ENCODE measurements at regions not wholly inside any gene's neighbourhood (a gene's known extent, or its start where the extent isn't known, plus 50 kb on each side); places are given as distances from the start of the nearest gene placed in this dataset.

- H2AFZ ChIP-seq (ENCODE audit: low read depth, low read length): no peak overlapping the region
- no peak overlapping the region for H3K27ac ChIP-seq (ENCODE audit: low read length)
Measured at GRCh38 chr14:95426116-95426475, 90.4 kb downstream of the SYNE3 start.

DNA sequence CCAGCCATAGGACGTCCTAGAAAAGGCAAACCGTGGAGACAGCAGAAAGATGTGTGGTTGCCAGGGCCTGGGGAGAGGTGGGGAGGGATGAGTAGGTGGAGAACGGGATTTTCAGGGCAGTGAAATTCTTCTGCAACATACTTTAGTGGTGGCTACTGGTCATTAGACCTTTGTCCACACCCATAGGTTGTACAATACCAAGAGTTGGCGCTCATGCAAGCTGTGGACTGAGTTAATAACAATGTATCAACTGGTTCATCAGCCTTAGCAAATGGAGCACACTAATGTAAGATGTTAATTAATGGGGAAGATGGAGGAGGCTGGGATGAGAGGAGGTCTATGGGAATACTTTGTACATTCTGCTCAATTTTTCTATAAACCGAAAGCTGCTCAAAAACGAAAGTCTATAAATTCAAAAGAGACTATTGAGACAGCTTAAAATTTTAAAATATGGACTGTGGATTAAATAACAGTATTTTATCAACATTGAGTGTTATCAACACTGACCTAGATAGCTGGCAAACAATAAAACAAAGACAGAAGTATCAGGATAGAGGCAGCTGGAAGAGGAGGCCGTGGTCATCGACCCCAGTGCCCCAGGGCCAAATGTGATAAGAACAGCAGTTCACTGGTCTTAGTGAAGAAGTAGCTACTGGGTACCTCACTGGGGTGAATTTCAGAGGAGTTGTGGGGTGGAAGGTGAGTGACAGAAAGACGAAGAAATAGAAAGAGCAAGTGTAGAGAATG lies 90.9 kb downstream of the SYNE3 start:
- Histone ChIP-seq H3K27me3 (ENCODE audit: low read depth, low read length) (no peaks in the 10 kb centered on the region), H3K27ac (ENCODE audit: low read length) (no peak overlapping the region), H2AFZ (ENCODE audit: low read depth, low read length) (no peak overlapping the region), H3K4me2 (ENCODE audit: low read length) (no peak overlapping the region), H3K4me1 (ENCODE audit: low read length) (no peaks in the 10 kb centered on the region), H3K9ac (ENCODE audit: low read length) (no peak overlapping the region), H3K79me2 (ENCODE audit: low read length) (no peaks in the 10 kb centered on the region), H3K9me3 (ENCODE audit: insufficient read depth, low read length) (no peaks in the 10 kb centered on the region), H3K36me3 (replicated peaks; ENCODE audit: low read depth, low read length) (peaks cover 54% of the 10 kb centered on the region), H4K20me1 (ENCODE audit: insufficient read depth, low read length) (no peaks in the 10 kb centered on the region), H3K4me3 (ENCODE audit: low read length) (no peak overlapping the region)
- TF ChIP-seq CTCF (IDR thresholded peaks at IDR 0.05; ENCODE audit: low read depth, low read length) (no peak), EZH2phosphoT487 (IDR thresholded peaks at IDR 0.05; ENCODE audit: low read depth) (no peak)

More at GRCh38 chr14:95426116-95426475, 90.4 kb downstream of the SYNE3 start:
- H3K4me3 ChIP-seq (ENCODE audit: low read length): no peak overlapping the region
- no peak overlapping the region for H3K4me2 ChIP-seq (ENCODE audit: low read length)
- H3K36me3 ChIP-seq (replicated peaks; ENCODE audit: low read depth, low read length): peaks cover 57% of the 10 kb centered on the region
- H3K4me1 ChIP-seq (ENCODE audit: low read length): no peaks in the 10 kb centered on the region
- TF ChIP-seq CTCF (IDR thresholded peaks at IDR 0.05; ENCODE audit: low read depth, low read length) (no peak), EZH2phosphoT487 (IDR thresholded peaks at IDR 0.05; ENCODE audit: low read depth) (no peak)
- H3K9ac ChIP-seq (ENCODE audit: low read length): no peak overlapping the region
- H3K27me3 ChIP-seq (ENCODE audit: low read depth, low read length): no peaks in the 10 kb centered on the region
- no peaks in the 10 kb centered on the region for H4K20me1 ChIP-seq (ENCODE audit: insufficient read depth, low read length)
- H3K79me2 ChIP-seq (ENCODE audit: low read length): no peaks in the 10 kb centered on the region
- H3K9me3 ChIP-seq (ENCODE audit: insufficient read depth, low read length): no peaks in the 10 kb centered on the region

- H4K20me1 ChIP-seq (ENCODE audit: insufficient read depth, low read length): no peaks in the 10 kb centered on the region
- no peak overlapping the region for H2AFZ ChIP-seq (ENCODE audit: low read depth, low read length)
- no peaks in the 10 kb centered on the region for H3K9me3 ChIP-seq (ENCODE audit: insufficient read depth, low read length)
- H3K9ac ChIP-seq (ENCODE audit: low read length): no peak overlapping the region
- H3K79me2 ChIP-seq (ENCODE audit: low read length): no peaks in the 10 kb centered on the region
- H3K4me3 ChIP-seq (ENCODE audit: low read length): no peak overlapping the region
- H3K27me3 ChIP-seq (ENCODE audit: low read depth, low read length): no peaks in the 10 kb centered on the region
- no peak overlapping the region for H3K27ac ChIP-seq (ENCODE audit: low read length)
- no peaks in the 10 kb centered on the region for H3K4me1 ChIP-seq (ENCODE audit: low read length)
- no peak for TF ChIP-seq EZH2phosphoT487 (IDR thresholded peaks at IDR 0.05; ENCODE audit: low read depth)
- no peak for TF ChIP-seq CTCF (IDR thresholded peaks at IDR 0.05; ENCODE audit: low read depth, low read length)
- no peak overlapping the region for H3K4me2 ChIP-seq (ENCODE audit: low read length)
- H3K36me3 ChIP-seq (replicated peaks; ENCODE audit: low read depth, low read length): peaks cover 60% of the 10 kb centered on the region
Measured at GRCh38 chr14:95424529-95424928, 91.9 kb downstream of the SYNE3 start.

- H3K9ac ChIP-seq (ENCODE audit: low read length): no peak overlapping the region
- H3K4me3 ChIP-seq (ENCODE audit: low read length): no peak overlapping the region
- H3K9me3 ChIP-seq (ENCODE audit: insufficient read depth, low read length): no peaks in the 10 kb centered on the region
- H3K79me2 ChIP-seq (ENCODE audit: low read length): no peaks in the 10 kb centered on the region
- H2AFZ ChIP-seq (ENCODE audit: low read depth, low read length): no peak overlapping the region
- H3K27ac ChIP-seq (ENCODE audit: low read length): no peak overlapping the region
- H3K36me3 ChIP-seq (replicated peaks; ENCODE audit: low read depth, low read length): peaks cover 56% of the 10 kb centered on the region
- H3K27me3 ChIP-seq (ENCODE audit: low read depth, low read length): no peaks in the 10 kb centered on the region
- no peaks in the 10 kb centered on the region for H3K4me1 ChIP-seq (ENCODE audit: low read length)
- H3K4me2 ChIP-seq (ENCODE audit: low read length): no peak overlapping the region
- TF ChIP-seq EZH2phosphoT487 (IDR thresholded peaks at IDR 0.05; ENCODE audit: low read depth) (no peak), CTCF (IDR thresholded peaks at IDR 0.05; ENCODE audit: low read depth, low read length) (no peak)
- H4K20me1 ChIP-seq (ENCODE audit: insufficient read depth, low read length): no peaks in the 10 kb centered on the region
Measured at GRCh38 chr14:95421741-95422140, 94.7 kb downstream of the SYNE3 start.
